ENCODE measurements at regions not wholly inside any gene's neighbourhood (a gene's known extent, or its start where the extent isn't known, plus 50 kb on each side); places are given as distances from the start of the nearest gene placed in this dataset.

DNA sequence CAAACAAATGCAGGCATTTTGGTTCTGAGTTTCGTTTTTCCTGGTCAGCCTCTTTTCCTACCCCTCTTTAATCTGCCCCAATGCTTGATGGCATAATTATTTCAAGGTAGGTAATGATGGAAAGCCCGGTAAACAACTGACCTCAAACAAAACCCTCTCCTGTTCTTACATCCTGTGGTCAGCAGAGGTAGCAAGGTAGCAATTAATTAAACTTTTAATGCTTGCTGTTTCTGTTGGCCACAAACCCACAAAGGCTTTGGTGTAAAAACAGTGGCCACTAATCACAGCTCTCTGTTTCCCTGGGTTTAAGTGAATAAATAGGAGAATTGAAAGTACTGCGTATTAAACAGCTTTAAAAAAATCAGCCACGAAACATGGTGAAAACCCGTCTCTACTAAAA, 261.5 kb upstream of the SOX4 start:
- whole genome bisulfite sequencing (ENCODE audit: insufficient coverage) = 90% methylated on average over 2 of the region's 5 CpGs
- Histone ChIP-seq H4K20me1 (ENCODE audit: control insufficient read depth, insufficient read depth, low read length, poor library complexity, severe bottlenecking) (no peaks in the 10 kb centered on the region), H3K36me3 (replicated peaks in 1 of 2; ENCODE audit: control extremely low read depth in 1 of 2, control insufficient read depth in 1 of 2, extremely low read depth in 1 of 2, insufficient read depth in 2 of 2, low read length in 1 of 2) (no peaks in the 10 kb centered on the region), H3K4me2 (replicated peaks; ENCODE audit: low read depth, low read length, poor library complexity, severe bottlenecking) (no peak overlapping the region), H3K4me1 (ENCODE audit: control insufficient read depth in 2 of 2, insufficient read depth in 2 of 2, low read length in 2 of 2) (no peaks in the 10 kb centered on the region), H3K9ac (ENCODE audit: low read length) (no peak overlapping the region), H3K27me3 (replicated peaks in 1 of 4; ENCODE audit: control extremely low read depth in 1 of 4, control insufficient read depth in 3 of 4, insufficient read depth in 4 of 4, low read length in 3 of 4) (no peaks in the 10 kb centered on the region), H3K27ac (ENCODE audit: low read length in 2 of 2) (no peak overlapping the region), H3K9me3 (ENCODE audit: control extremely low read depth in 1 of 3, control insufficient read depth in 2 of 3, insufficient read depth in 1 of 3, low read length in 2 of 3) (no peaks in the 10 kb centered on the region), H2AFZ (ENCODE audit: insufficient read depth, low read depth, low read length, poor library complexity, severe bottlenecking) (no peak overlapping the region), H3K79me2 (ENCODE audit: control insufficient read depth, insufficient read depth, low read length) (no peaks in the 10 kb centered on the region), H3K4me3 (ENCODE audit: control extremely low read depth in 1 of 5, extremely low read depth in 1 of 5, insufficient read depth in 1 of 5, low read depth in 2 of 5, low read length in 4 of 5) (no peak overlapping the region)
- Mint-ChIP-seq H3K4me1 (no peaks in the 10 kb centered on the region), H3K27me3 (peaks cover 7% of the 10 kb centered on the region), H3K27ac (no peak overlapping the region), H3K4me3 (no peak overlapping the region), H3K9me3 (ENCODE audit: insufficient read depth) (peaks cover 4% of the 10 kb centered on the region)
- TF ChIP-seq, protein P1, sequence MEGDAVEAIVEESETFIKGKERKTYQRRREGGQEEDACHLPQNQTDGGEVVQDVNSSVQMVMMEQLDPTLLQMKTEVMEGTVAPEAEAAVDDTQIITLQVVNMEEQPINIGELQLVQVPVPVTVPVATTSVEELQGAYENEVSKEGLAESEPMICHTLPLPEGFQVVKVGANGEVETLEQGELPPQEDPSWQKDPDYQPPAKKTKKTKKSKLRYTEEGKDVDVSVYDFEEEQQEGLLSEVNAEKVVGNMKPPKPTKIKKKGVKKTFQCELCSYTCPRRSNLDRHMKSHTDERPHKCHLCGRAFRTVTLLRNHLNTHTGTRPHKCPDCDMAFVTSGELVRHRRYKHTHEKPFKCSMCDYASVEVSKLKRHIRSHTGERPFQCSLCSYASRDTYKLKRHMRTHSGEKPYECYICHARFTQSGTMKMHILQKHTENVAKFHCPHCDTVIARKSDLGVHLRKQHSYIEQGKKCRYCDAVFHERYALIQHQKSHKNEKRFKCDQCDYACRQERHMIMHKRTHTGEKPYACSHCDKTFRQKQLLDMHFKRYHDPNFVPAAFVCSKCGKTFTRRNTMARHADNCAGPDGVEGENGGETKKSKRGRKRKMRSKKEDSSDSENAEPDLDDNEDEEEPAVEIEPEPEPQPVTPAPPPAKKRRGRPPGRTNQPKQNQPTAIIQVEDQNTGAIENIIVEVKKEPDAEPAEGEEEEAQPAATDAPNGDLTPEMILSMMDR (IDR thresholded peaks at IDR 0.05) = no peak
- TF ChIP-seq EZH2 (IDR thresholded peaks at IDR 0.05; ENCODE audit: borderline replicate concordance, insufficient read depth, low read depth, low read length, poor library complexity, severe bottlenecking) = no peak
- POLR2A ChIA-PET = no interaction called here
- intact Hi-C loops (cut with micrococcal nuclease) = no loop called here
- CTCF ChIA-PET = no interaction called here
- ATAC-seq (ENCODE audit: low read depth) = no peak
- DNase-seq = no peak

GRCh38 chr6:21332660-21333059, 260.9 kb upstream of the SOX4 start:
- no peak overlapping the region for H3K9ac ChIP-seq (ENCODE audit: low read length)
- H3K27ac ChIP-seq (ENCODE audit: low read length in 2 of 2) = no peak overlapping the region
- no peaks in the 10 kb centered on the region for H3K79me2 ChIP-seq (ENCODE audit: control insufficient read depth, insufficient read depth, low read length)
- no peak overlapping the region for H3K4me2 ChIP-seq (replicated peaks; ENCODE audit: low read depth, low read length, poor library complexity, severe bottlenecking)
- no peaks in the 10 kb centered on the region for H3K27me3 ChIP-seq (replicated peaks in 1 of 4; ENCODE audit: control extremely low read depth in 1 of 4, control insufficient read depth in 3 of 4, insufficient read depth in 4 of 4, low read length in 3 of 4)
- ATAC-seq (ENCODE audit: low read depth) (no peak), DNase-seq (no peak)
- no peaks in the 10 kb centered on the region for H3K4me1 Mint-ChIP-seq
- no peaks in the 10 kb centered on the region for H4K20me1 ChIP-seq (ENCODE audit: control insufficient read depth, insufficient read depth, low read length, poor library complexity, severe bottlenecking)
- intact Hi-C loops (cut with micrococcal nuclease) = no loop called here
- ChIA-PET CTCF (no interaction called here), POLR2A (no interaction called here)
- no peaks in the 10 kb centered on the region for H3K4me1 ChIP-seq (ENCODE audit: control insufficient read depth in 2 of 2, insufficient read depth in 2 of 2, low read length in 2 of 2)
- 95% methylated on average over 4 of the region's 8 CpGs for WGBS (ENCODE audit: insufficient coverage)
- no peak overlapping the region for H3K27ac Mint-ChIP-seq
- H3K9me3 ChIP-seq (ENCODE audit: control extremely low read depth in 1 of 3, control insufficient read depth in 2 of 3, insufficient read depth in 1 of 3, low read length in 2 of 3) = no peaks in the 10 kb centered on the region
- H3K4me3 ChIP-seq (ENCODE audit: control extremely low read depth in 1 of 5, extremely low read depth in 1 of 5, insufficient read depth in 1 of 5, low read depth in 2 of 5, low read length in 4 of 5) = no peak overlapping the region
- no peak overlapping the region for H2AFZ ChIP-seq (ENCODE audit: insufficient read depth, low read depth, low read length, poor library complexity, severe bottlenecking)
- H3K9me3 Mint-ChIP-seq (ENCODE audit: insufficient read depth) = peaks cover 4% of the 10 kb centered on the region
- TF ChIP-seq EZH2 (IDR thresholded peaks at IDR 0.05; ENCODE audit: borderline replicate concordance, insufficient read depth, low read depth, low read length, poor library complexity, severe bottlenecking) = no peak
- TF ChIP-seq, protein P1 (IDR thresholded peaks at IDR 0.05) = no peak
- H3K4me3 Mint-ChIP-seq = no peak overlapping the region
- H3K27me3 Mint-ChIP-seq = peaks cover 2% of the 10 kb centered on the region
- no peaks in the 10 kb centered on the region for H3K36me3 ChIP-seq (replicated peaks in 1 of 2; ENCODE audit: control extremely low read depth in 1 of 2, control insufficient read depth in 1 of 2, extremely low read depth in 1 of 2, insufficient read depth in 2 of 2, low read length in 1 of 2)

Data from B cell (primary cell).